Neural crest cell (in vitro differentiated cells): ENCODE measurements at regions not wholly inside any gene's neighbourhood (a gene's known extent, or its start where the extent isn't known, plus 50 kb on each side); places are given as distances from the start of the nearest gene placed in this dataset.

Source experiments
- DNase-seq: peaks from one replicate; pipeline ENCODE4 v3.0.0; 2021; ENCODE audit warnings: low read depth, mixed read lengths, low spot score
- H3K27ac Mint-ChIP-seq: one replicate; pipeline ENCODE4 v1.8.0; 2021; ENCODE audit warnings: mild to moderate bottlenecking, mixed read lengths; ENCODE audit not compliant: unreplicated experiment
- H3K27me3 Mint-ChIP-seq: 2 replicates; pipeline ENCODE4 v1.8.0; 2021; ENCODE audit warnings: low read depth, mild to moderate bottlenecking, mixed read lengths
- H3K36me3 Mint-ChIP-seq: 2 replicates; pipeline ENCODE4 v1.8.0; 2021; ENCODE audit warnings: low read depth, mild to moderate bottlenecking, mixed read lengths
- H3K4me1 Mint-ChIP-seq: 2 replicates; pipeline ENCODE4 v1.8.0; 2021; ENCODE audit warnings: mixed read lengths
- H3K4me3 Mint-ChIP-seq: one replicate; pipeline ENCODE4 v1.8.0; 2021; ENCODE audit warnings: mild to moderate bottlenecking, mixed read lengths
- H3K9me3 Mint-ChIP-seq: 2 replicates; pipeline ENCODE4 v1.8.0; 2021; ENCODE audit warnings: mixed read lengths
- TF ChIP-seq, protein P1 (sequence below): fragments of 200-600 bp; sonication (generic); conservative IDR thresholded peaks from 2 replicates; pipeline ENCODE4 v1.5.0; 2021; ENCODE audit warnings: antibody characterized with exemption, mild to moderate bottlenecking

DNA sequence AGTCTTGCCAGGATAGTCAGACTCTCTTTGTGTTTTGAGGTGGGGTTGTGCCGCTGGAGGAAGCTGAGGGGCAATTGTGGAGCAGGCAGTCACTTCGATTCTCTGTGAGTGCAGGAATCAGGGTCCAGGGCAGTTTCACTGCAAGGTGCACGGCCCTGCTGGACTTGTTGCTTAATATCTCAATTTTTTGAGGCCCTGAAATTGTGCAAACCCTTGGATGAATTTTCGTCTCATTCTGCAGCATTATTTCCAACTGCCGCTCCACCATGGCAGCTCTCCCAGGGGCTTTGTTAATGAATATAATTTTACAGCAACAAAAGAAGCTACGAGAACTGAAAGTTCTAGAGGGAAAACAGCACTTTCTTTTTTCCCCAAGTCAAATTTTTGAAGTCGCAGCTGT, 531.9 kb downstream of the QKI start:
- Mint-ChIP-seq H3K4me3 (peak overlapping the region; percentile 5), H3K27me3 (no peaks in the 10 kb centered on the region), H3K4me1 (peaks cover 72% of the 10 kb centered on the region), H3K9me3 (peaks cover 2% of the 10 kb centered on the region), H3K27ac (peak overlapping the region; percentile 88), H3K36me3 (no peaks in the 10 kb centered on the region)
- TF ChIP-seq, protein P1, sequence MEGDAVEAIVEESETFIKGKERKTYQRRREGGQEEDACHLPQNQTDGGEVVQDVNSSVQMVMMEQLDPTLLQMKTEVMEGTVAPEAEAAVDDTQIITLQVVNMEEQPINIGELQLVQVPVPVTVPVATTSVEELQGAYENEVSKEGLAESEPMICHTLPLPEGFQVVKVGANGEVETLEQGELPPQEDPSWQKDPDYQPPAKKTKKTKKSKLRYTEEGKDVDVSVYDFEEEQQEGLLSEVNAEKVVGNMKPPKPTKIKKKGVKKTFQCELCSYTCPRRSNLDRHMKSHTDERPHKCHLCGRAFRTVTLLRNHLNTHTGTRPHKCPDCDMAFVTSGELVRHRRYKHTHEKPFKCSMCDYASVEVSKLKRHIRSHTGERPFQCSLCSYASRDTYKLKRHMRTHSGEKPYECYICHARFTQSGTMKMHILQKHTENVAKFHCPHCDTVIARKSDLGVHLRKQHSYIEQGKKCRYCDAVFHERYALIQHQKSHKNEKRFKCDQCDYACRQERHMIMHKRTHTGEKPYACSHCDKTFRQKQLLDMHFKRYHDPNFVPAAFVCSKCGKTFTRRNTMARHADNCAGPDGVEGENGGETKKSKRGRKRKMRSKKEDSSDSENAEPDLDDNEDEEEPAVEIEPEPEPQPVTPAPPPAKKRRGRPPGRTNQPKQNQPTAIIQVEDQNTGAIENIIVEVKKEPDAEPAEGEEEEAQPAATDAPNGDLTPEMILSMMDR = no peak
- no peak for DNase-seq

DNA sequence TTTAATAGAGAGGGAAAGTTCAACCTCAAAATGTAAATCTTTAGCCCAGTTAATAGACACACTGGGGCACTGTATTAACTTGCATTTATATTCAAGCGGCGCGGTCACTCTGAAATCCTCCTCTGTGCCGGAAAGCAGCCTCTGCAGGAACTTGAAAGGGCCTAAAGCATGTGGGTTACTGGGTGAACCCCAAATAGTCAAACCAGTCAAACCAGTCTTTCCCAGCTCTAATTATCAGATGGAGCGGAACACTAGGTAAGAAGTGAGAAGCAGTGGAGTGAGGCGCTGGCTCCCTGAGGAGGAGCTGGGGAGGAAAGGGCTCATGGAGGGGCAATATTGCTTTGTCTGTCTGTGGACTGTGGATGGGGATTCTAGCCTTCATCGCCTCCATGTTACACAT, 531.3 kb downstream of the QKI start:
- H3K4me1 Mint-ChIP-seq = peaks cover 71% of the 10 kb centered on the region
- no peak for DNase-seq
- no peaks in the 10 kb centered on the region for H3K9me3 Mint-ChIP-seq
- TF ChIP-seq, protein P1 = no peak
- H3K36me3 Mint-ChIP-seq = no peaks in the 10 kb centered on the region
- no peaks in the 10 kb centered on the region for H3K27me3 Mint-ChIP-seq
- H3K27ac Mint-ChIP-seq = peak overlapping the region; percentile 88
- H3K4me3 Mint-ChIP-seq = peak overlapping the region; percentile 5

DNA sequence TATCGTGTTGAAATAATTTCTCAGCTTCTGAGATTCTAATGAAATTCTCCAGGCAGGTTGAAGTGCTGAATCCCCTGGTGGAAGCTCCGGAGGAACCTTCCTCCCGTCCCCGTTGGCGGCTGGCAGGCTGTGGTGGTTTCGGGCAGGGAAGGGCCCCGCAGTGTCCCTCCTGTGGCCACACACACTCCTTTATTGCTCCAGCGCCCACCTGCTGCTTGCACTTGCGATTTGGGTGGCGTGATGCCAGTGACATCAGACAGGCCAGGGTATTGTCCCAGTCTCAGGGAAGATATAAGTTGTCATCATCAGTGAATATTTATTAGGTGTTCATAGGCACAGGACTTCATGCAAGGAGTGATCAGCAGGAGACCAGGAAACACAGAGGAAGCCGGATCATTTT, 530.4 kb downstream of the QKI start:
- Mint-ChIP-seq H3K27me3 (no peaks in the 10 kb centered on the region), H3K27ac (peak overlapping the region; percentile 89), H3K9me3 (peaks cover 4% of the 10 kb centered on the region), H3K4me3 (peak overlapping the region; percentile 72), H3K4me1 (peaks cover 78% of the 10 kb centered on the region), H3K36me3 (no peaks in the 10 kb centered on the region)
- DNase-seq = no peak
- TF ChIP-seq, protein P1 = no peak

DNA sequence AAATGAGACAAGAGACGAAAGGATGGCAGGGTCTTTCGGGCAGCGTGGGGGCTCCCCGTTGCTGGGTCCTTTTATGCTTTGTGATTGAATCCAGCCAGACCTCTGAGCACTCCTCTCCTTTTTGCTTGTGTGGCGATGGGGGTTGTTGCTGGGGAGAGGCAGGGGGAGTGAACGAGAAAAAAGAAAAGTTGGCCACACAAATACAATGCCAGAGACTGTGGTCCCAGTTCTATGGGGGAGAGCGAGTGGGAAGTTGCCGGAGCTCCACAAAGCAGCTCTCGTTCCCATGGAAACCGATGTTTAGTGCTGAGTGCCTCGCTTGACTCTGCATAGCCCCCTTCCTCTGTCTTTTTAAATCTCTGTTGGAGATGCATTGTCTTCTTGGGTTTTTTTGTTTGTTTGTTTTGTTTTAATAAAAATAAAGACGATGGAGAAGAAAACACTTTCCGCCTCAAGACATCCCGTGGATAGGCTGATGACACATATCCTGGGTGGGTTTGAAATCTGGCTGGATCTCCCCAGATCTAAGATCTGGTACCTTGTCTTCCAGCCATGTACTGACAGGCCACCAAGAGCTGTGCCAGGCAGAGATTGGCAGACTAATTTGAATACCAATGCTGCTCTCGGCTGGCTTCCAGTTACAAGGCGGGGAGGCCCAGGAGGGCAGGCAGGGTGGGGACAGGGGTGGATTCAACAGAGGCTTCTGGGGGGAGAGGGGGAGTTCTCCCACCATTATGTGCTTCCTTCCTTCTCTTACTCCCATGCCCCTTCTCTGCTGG, 529.3 kb downstream of the QKI start:
- Mint-ChIP-seq H3K9me3 (peaks cover 4% of the 10 kb centered on the region), H3K27me3 (no peaks in the 10 kb centered on the region), H3K4me3 (peak overlapping the region; percentile 85), H3K27ac (peak overlapping the region; percentile 92), H3K36me3 (no peaks in the 10 kb centered on the region), H3K4me1 (peaks cover 77% of the 10 kb centered on the region)
- TF ChIP-seq, protein P1 = no peak
- DNase-seq = peak; percentile 53

DNA sequence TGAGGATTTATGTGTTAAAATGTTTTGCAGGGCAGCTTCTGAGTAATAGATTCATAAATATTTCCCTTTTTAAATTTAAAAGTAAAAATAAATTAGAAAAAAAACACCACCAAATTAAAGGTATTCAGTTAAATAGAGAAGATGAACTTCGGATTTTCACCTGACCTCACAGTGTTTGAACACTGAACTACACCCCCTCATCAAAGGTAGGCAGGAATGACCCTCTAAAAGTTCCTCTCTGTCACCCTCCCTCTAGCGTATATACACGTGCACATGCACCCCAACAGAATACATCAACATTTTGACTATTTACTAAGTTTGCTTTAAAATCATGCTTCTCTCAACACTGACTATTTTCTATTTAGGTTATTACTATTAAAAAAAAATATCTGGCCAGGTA, 528.3 kb downstream of the QKI start:
- H3K27ac Mint-ChIP-seq = no peak overlapping the region
- peaks cover 76% of the 10 kb centered on the region for H3K4me1 Mint-ChIP-seq

More for the DNA sequence above, 528.3 kb downstream of the QKI start:
- Mint-ChIP-seq H3K4me3 (peak overlapping the region; percentile 85), H3K36me3 (no peaks in the 10 kb centered on the region), H3K27me3 (no peaks in the 10 kb centered on the region), H3K9me3 (peaks cover 4% of the 10 kb centered on the region)
- DNase-seq = no peak
- TF ChIP-seq, protein P1 = no peak
